IPS-15b (cell line): ENCODE measurements at regions not wholly inside any gene's neighbourhood (a gene's known extent, or its start where the extent isn't known, plus 50 kb on each side); places are given as distances from the start of the nearest gene placed in this dataset.

ENCODE experiments used
- H3K27me3 ChIP-seq: one replicate; pipeline ENCODE4 v1.6.1; 2013; ENCODE audit warnings: low read length; ENCODE audit not compliant: control insufficient read depth, insufficient read depth
- H3K36me3 ChIP-seq: one replicate; pipeline ENCODE4 v1.6.1; 2013; ENCODE audit warnings: low read length; ENCODE audit not compliant: control insufficient read depth, insufficient read depth
- H3K4me1 ChIP-seq: one replicate; pipeline ENCODE4 v1.6.1; 2013; ENCODE audit warnings: mild to moderate bottlenecking, low read length; ENCODE audit not compliant: control insufficient read depth, insufficient read depth
- H3K4me3 ChIP-seq: one replicate; pipeline ENCODE4 v1.5.1; 2013; ENCODE audit warnings: low read depth, low read length
- H3K9ac ChIP-seq: one replicate; pipeline ENCODE4 v1.6.1; 2013; ENCODE audit warnings: low read depth, mild to moderate bottlenecking, low read length
- H3K9me3 ChIP-seq: one replicate; pipeline ENCODE4 v1.6.1; 2013; ENCODE audit warnings: mild to moderate bottlenecking, low read length; ENCODE audit not compliant: control insufficient read depth, insufficient read depth

DNA sequence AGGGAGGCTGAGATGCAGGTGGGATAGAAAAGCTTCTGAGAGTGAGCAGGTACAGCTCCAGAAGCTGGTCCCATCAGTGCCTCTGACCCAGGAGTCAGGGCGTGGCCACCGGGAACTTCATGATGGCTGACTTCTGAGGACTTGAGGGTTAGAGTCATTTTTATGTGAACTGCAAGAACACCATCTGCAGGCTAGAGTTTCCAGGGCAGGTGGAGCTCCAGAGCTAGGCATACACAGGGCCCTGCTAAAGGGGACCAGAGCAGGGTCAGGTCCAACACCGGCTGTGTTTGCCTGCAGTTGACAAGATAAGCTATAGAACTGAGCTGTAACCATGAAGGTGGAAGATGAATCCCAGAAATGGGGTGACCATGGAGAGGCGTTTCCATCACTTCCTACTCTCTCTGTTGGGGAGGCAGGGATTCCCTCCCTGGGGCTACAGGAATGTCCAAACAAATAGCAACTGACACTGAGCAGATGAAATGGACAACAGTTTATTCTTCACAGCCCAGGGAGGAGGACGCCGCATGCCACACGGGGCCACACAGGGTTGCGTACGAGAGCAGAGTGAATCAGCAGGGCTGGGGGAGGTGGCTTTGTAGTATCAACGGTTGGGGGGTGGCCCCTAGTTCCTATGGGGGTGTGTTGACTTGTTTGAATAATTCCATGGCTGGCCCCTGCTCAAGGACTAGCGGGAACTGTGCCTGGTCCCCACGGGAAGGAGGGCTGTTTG, 77.6 kb upstream of the ZNF516 start:
- Histone ChIP-seq H3K9ac (no peak overlapping the region), H3K36me3 (no peaks in the 10 kb centered on the region), H3K4me3 (no peak overlapping the region), H3K4me1 (no peaks in the 10 kb centered on the region), H3K9me3 (no peaks in the 10 kb centered on the region), H3K27me3 (peaks cover 2% of the 10 kb centered on the region)

DNA sequence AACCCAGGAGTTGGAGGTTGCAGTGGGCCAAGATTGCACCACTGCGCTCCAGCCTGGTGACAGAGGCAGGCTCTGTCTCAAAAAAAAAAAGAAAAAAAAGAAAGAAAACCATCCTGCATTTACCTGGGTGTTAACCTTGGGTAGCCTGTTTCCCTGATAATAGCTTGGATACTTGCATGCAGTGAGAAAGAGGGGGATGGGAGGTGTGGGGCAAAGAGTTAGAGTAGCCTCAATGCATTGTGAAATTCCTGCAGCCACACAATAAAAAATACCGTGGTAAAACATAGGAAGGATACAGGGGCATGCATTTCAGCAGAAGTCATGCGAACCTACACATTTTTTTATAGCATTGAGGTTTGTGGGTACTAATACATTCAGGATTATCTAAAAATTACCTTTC, 76.6 kb upstream of the ZNF516 start:
- Histone ChIP-seq H3K9ac (no peak overlapping the region), H3K27me3 (no peaks in the 10 kb centered on the region)

DNA sequence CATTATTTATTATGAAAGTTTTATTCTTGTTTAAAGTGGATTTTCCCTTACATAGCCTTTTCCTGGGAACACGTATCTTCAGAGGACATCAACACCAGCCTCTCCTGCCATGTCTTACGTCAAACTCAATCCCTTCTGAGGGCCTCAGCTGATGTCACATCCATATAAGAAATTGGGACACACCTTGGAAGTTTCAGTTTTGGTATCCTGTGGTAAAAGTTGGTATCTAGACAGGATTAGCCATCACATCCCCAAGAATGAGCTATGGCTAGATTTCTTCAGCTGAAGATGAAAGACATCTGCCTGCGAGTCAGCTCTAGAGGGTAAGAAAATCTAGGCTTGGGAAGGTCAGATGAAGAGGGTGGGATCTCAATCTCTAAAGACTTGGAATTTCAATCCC, 75.8 kb upstream of the ZNF516 start:
- no peaks in the 10 kb centered on the region for H3K27me3 ChIP-seq
- no peak overlapping the region for H3K9ac ChIP-seq
- no peaks in the 10 kb centered on the region for H3K4me1 ChIP-seq
- no peaks in the 10 kb centered on the region for H3K36me3 ChIP-seq
- H3K9me3 ChIP-seq, result no peaks in the 10 kb centered on the region
- H3K4me3 ChIP-seq, result no peak overlapping the region

More for the DNA sequence above, 76.6 kb upstream of the ZNF516 start:
- no peaks in the 10 kb centered on the region for H3K36me3 ChIP-seq
- no peak overlapping the region for H3K4me3 ChIP-seq
- H3K9me3 ChIP-seq, result no peaks in the 10 kb centered on the region
- no peaks in the 10 kb centered on the region for H3K4me1 ChIP-seq

DNA sequence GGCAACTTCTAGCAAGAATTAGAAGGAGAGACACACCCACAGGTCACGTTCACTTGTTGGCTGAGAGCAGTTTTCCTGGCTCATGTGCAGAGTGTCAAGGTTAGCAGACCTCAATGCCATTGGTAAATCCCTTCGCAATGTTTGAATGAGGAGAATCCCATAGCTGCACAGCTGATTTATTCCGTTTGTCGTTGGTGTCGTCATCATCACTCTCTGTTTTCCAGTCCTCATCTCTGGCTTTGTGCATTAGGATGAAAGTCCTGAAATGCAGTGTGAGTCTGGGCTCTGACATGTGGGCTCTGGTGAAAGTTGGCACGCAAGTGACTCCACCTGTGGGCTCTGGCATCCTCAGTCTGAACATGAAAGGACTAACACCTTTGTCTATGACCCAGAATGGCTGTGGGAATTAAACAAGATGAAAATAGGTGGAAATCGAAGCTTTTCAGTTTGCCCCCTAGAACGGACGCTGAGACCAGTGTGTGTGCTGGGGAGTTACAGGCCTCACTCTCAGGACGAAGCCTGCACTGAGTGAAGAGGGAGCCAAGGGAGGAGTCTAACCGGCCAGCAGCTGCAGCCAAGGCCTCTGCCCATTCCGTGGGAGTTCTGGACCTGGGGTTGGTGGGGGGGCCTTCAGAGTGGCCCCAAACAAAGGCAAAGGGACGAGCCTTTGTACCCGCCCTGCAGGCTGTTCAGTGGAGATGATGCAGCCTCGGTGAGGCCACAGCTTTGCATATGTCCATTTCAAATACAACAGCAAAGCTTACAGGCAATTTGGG, 74.8 kb upstream of the ZNF516 start:
- Histone ChIP-seq H3K27me3 (no peaks in the 10 kb centered on the region), H3K4me3 (no peak overlapping the region), H3K9ac (no peak overlapping the region), H3K36me3 (no peaks in the 10 kb centered on the region), H3K9me3 (no peaks in the 10 kb centered on the region), H3K4me1 (peaks cover 3% of the 10 kb centered on the region)

DNA sequence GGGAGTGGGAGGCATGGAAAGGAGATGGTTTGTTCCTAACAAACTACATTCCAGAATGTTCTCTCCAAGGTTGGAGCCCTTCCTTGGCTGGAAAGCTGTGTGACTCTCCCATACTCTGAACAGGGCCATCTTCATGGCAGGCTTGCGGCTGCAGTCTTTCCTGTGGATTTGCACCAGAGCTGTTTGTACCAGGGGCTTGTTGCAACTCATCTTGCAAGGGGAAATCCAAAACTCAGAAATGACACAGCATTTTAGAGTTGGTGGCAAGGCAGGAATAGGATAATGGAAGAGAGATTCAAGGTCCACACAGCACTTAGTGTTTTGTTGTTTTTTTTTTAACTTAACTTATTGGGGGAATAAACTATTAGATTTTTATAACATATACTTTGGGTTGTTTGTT, 73.7 kb upstream of the ZNF516 start:
- Histone ChIP-seq H3K36me3 (no peaks in the 10 kb centered on the region), H3K4me3 (no peak overlapping the region), H3K4me1 (peaks cover 9% of the 10 kb centered on the region), H3K27me3 (no peaks in the 10 kb centered on the region), H3K9me3 (no peaks in the 10 kb centered on the region), H3K9ac (no peak overlapping the region)

DNA sequence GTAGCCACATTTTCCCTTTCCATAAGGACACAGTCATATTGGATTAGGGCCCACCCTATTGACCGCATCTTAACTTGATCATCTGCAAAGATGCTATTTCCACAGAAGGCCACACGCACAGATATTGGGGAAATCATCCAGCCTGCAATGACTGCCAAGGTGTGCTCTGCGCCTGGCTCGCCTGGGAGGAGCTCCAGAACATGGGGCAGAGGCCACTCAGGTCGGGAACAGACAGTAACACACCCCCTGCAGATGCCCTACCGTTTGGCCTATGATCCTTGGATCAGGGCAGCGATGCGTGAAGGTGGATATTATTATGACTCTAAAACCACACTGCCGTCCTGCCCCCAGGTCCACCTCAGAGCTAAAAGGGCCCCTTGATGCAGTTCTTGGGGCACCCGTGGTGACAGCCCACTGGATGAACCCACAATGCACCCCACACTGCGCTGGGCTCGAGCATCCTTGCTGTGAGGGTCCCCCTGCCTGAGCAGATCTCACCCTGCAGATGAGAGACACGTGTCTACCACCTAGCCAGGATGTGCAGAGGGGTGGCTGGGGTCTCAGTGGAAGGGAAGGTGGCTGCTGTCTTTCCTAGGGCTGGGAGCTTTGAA, 72.9 kb upstream of the ZNF516 start:
- Histone ChIP-seq H3K9me3 (no peaks in the 10 kb centered on the region), H3K4me1 (peaks cover 9% of the 10 kb centered on the region), H3K4me3 (no peak overlapping the region), H3K36me3 (no peaks in the 10 kb centered on the region), H3K27me3 (no peaks in the 10 kb centered on the region), H3K9ac (no peak overlapping the region)

DNA sequence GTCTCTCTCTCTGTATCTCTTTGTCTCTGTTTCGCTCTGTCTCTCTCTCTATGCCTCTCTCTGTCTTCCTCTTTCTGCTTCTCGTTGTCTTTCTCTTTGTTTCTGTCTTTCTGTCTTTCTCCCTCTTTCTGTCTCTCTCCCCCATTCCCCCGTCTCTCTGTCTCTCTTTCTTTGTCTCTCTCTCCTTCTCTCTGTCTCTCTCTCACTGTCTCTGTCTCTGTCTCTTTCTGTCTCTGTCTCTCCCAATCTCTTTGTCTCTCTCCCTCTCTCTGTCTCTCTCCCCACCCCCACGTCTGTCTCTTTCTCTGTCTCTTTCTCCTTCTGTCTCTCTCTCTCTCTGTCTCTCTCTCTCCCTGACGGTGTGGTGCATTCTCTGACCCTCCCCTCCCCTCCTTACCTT, 71.9 kb upstream of the ZNF516 start:
- Histone ChIP-seq H3K36me3 (no peaks in the 10 kb centered on the region), H3K4me1 (peaks cover 9% of the 10 kb centered on the region), H3K27me3 (no peaks in the 10 kb centered on the region), H3K9ac (no peak overlapping the region), H3K4me3 (no peak overlapping the region), H3K9me3 (no peaks in the 10 kb centered on the region)

DNA sequence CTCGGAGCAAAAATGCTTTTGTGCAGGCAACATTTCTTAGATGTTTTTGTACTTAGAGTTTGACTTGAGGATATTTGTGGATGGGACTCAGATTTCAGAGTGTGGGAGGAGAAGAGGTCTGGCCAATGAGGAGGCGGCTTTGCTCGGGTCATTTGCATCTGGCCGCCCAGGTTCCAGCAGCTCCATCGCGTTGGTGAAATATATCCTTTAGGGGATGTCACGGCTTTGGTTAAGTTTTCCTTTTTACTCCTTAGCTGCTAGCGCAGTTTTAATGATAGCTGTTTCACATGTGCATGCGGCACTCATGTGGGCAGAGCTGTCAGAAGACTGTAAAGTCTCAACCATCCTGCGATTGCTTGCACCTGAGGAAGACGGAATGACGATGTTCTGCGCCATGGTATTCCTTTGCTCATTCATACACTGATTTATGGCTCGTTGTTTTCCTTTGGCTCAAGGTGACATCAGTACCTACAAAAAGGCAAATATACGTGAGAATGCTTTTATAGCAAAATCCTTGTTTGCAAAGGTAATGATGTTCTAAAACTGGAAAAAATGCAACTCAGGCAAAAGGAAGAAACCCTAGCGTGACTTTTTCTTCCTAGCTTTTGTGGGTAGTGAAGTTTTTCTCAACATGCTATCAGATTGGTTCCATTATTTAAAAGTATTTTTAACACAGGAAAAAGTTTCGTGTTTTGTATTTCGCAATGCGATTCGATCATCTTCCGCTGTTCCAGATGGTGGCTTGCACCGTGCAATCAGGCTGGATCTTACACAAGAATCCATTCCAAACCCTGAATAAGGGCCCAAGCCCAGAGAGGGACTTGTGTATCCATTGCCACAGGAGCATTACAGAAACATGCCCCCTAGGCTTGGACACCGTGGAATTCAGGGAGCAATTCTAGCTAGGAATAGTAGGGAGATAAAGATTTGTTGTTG, 70.5 kb upstream of the ZNF516 start:
- Histone ChIP-seq H3K4me3 (peak overlapping the region; percentile 10), H3K4me1 (peaks cover 9% of the 10 kb centered on the region), H3K9me3 (no peaks in the 10 kb centered on the region), H3K36me3 (no peaks in the 10 kb centered on the region), H3K9ac (no peak overlapping the region), H3K27me3 (no peaks in the 10 kb centered on the region)

DNA sequence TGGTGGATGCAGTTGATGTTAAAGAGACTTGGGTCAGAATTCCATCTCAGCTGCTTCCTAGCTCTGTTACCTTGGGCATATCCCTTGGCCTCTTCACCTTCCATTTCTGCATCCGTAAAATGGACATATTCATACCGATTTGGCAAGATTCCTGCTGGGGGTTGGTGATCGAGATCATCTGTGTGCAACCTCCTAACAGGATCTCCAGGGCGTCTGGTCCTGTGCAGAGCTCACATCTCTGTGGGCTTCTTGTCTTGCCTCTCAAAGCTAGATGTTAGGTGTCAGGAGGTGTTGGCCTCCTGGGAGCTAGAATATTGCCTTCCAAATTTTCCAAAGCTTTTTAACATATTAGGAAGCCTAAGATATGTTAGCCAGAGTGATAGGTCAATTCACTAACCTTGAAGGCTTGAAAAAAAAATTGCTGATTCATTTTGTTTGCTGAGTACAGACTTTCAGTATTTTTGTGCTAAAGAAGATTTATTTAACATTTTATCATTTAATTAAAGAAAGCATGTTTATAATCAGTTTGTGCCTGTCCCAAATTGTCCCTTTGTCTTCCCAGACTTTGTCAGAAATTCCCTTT, 69.7 kb upstream of the ZNF516 start:
- Histone ChIP-seq H3K9me3 (no peaks in the 10 kb centered on the region), H3K4me1 (peaks cover 9% of the 10 kb centered on the region), H3K9ac (no peak overlapping the region), H3K36me3 (no peaks in the 10 kb centered on the region), H3K27me3 (no peaks in the 10 kb centered on the region), H3K4me3 (no peak overlapping the region)

DNA sequence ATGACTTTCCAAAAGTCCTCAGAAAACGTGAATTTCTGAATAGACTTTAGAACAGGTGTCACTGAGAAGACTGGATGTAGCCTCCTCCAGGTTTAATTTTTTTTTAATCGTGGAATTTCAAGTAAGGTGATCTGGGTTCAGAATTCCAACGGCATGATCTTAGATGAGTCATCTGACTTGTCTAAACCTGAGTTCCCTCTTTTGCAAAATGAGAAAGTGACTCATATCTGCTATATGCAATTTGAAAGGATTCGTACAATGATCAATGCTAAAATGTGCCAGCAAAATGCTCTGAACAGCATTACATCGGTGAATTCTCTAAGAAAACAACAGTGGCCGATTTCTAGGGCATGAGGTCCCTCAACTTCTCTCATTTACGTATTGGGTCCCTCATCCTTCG, 69.1 kb upstream of the ZNF516 start:
- Histone ChIP-seq H3K36me3 (no peaks in the 10 kb centered on the region), H3K4me1 (peaks cover 9% of the 10 kb centered on the region), H3K9ac (no peak overlapping the region), H3K27me3 (no peaks in the 10 kb centered on the region), H3K9me3 (no peaks in the 10 kb centered on the region), H3K4me3 (no peak overlapping the region)
